Choroid plexus epithelial cell (primary cell): ENCODE measurements at regions not wholly inside any gene's neighbourhood (a gene's known extent, or its start where the extent isn't known, plus 50 kb on each side); places are given as distances from the start of the nearest gene placed in this dataset.

Source experiments
- DNase-seq: peaks from one replicate; pipeline ENCODE4 v3.0.0-alpha.2; 2010; ENCODE audit warnings: low read depth
- H3K4me3 ChIP-seq: 2 replicates; pipeline ENCODE4 v1.5.1; 2011; ENCODE audit warnings: low read depth, mild to moderate bottlenecking, control low read depth, low read length, moderate library complexity
- CTCF ChIP-seq: conservative IDR thresholded peaks from 2 replicates; pipeline ENCODE4 v1.5.1; 2011; ENCODE audit warnings: low read depth, mild to moderate bottlenecking, control low read depth, inconsistent platforms, low read length, moderate library complexity

DNA sequence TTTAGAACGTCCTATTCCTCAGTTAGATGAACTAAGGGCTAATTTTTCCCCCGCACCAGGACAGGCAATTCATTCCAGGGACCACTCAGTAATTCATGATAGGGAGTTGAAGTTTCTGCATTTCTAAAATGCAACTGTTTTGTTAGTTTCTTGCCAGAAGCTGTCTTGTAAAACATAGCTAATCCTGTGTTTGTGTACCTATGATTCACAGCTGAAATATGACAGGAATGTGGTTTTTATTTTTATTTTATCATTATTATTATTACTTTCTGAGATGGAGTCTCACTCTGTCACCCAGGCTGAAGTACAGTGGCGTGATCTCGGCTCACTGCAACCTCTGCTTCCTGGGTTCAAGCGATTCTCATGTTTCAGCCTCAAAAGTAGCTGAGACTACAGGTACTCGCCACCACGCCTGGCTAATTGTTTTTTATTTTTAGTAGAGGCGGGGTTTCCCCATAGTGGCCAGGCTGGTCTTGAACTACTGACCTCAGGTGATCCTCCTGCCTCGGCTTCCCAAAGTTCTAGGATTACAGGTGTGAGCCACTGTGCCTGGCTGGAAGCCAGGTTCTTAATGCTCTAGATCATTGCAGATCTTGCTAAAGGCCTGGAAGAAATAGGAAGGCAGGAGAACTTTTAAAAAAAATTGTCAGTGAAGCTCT, 154.8 kb upstream of the FHL2 start:
- TF ChIP-seq CTCF, result no peak
- H3K4me3 ChIP-seq, result no peak overlapping the region
- DNase-seq, result peak; percentile 69

- TF ChIP-seq CTCF, result no peak
- no peak for DNase-seq
- no peak overlapping the region for H3K4me3 ChIP-seq
Measured at GRCh38 chr2:105546628-105546974, 147.8 kb upstream of the FHL2 start.

DNA sequence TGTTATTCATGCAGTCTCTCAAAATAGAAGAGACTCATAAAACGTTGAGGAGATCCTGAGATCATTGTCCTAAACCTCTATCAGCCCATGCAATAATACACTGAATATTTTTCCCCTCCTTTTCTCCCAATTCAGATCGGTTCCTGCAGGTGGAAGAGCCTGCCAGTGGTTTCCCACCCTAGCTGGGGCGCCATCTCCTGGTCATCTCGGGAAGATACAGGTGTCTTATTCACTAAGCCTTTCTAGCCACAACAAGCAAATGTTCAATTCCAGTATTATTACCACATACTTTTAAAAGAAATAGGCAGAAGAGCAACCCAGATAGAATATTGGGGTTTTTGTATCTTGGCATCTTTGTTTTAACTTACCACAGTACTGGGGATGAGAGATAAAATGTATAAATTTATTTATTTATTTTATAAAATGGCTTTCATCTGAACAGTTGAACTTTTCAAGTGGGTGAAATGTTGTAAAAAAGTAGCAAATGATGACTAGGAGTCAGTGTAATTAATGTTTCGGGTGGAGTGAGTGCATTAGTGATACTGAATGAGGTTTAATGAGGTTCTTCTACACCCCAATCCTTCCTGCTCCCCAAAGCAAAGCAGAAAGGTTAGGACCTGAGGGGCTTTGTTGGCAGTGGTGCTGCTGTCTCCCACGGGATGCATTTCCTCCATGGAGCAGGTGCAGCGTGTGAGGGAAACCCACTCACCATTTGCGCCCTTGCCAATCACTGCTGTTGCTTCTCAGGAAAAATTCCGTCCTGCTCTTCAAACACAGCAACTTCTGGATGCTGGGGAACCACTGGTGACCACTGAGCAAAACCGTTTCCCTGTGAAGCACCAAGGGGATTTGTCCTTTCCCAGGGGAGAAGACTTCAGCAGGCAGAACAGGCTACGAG, 147.1 kb upstream of the FHL2 start:
- H3K4me3 ChIP-seq, result no peak overlapping the region

GRCh38 chr2:105544591-105545377, 145.9 kb upstream of the FHL2 start:
- DNase-seq, result no peak
- no peak overlapping the region for H3K4me3 ChIP-seq
- no peak for TF ChIP-seq CTCF

More for the DNA sequence above, 147.1 kb upstream of the FHL2 start:
- TF ChIP-seq CTCF, result peak; percentile 92
- DNase-seq, result peak; percentile 83

DNA sequence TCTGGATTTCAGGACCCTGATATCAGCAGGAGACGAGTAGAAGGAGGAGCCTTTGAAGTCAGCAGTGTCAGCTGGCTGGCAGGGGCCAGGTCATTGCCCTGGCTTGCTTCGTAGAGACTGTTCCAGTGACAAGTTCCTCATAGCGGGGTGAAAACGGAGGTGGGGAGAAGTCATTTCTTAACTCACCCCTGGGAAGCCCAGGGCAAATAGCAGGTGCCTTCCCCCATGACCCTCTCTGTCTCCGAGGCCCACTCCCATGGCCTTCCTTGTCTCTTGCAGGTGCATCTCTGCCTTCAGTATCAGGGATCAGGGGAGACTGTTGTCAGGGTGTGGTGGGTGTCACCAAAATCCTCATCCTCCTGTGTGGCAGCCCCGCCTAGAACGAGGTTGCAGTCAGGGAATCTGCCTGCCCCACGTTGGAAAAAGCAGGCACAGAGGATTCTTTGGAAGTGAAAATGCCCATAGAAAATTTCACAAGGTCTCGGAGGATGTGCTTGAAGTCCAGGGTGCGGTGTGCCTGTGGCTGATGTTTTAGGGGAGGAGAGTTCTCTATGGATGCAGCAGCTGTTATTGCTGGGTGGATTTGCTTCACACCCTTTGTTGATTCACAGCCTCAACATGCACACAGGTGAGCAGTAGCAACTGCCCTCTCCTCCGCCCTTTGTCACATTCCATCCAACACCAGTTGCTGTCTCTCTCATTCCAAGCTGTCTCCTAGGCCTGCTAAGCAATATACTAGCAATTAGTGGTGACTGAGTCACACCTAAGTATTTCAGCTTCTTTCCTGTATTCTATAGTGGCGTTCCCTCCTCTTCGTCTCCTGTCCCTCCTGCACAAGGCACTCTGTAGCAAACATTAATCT, 142.6 kb upstream of the FHL2 start:
- no peak for DNase-seq

More for the DNA sequence above, 142.6 kb upstream of the FHL2 start:
- TF ChIP-seq CTCF, result no peak
- H3K4me3 ChIP-seq, result no peak overlapping the region
